HG03103 (cell line): ENCODE measurements at regions not wholly inside any gene's neighbourhood (a gene's known extent, or its start where the extent isn't known, plus 50 kb on each side); places are given as distances from the start of the nearest gene placed in this dataset.
"Not testable (repeated sequence)": the region's sequence is repeated elsewhere in the genome, so short reads cannot be mapped to it uniquely, and the experiment has no call there.

Source experiments
- ATAC-seq: cut with Tn5 transposase; IDR thresholded peaks from one replicate; pipeline ENCODE4 v1.9.1; 2021; ENCODE audit warnings: low read depth; ENCODE audit not compliant: unreplicated experiment

- no peak for ATAC-seq
Measured at GRCh38 chr18:5024741-5025140, 172.3 kb downstream of the AKAIN1 start.

GRCh38 chr18:5021558-5021957, 175.5 kb downstream of the AKAIN1 start:
- ATAC-seq, result no peak

DNA sequence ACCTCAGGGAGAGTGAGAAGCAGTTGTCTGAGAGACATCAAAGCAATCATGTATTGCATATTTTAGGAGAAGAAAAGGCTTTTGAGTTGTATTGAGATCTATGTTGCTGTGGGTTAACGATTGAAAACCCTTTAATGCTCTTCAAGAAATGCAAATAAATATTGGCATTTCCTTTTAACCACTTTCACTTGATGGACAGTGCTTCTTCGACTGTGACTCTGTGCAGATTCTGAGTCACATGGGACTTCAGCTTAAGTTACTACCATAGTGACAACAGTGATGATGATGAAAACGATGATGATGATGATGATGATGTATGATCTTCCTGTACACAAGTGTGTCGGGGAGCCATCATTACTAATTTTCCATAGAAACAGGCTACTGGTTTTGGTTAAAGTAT, 181.8 kb downstream of the AKAIN1 start:
- no peak for ATAC-seq

GRCh38 chr18:5004031-5004820, 192.8 kb downstream of the AKAIN1 start:
- ATAC-seq, result not testable (repeated sequence)

GRCh38 chr18:4994710-4995109, 202.3 kb downstream of the AKAIN1 start:
- no peak for ATAC-seq

GRCh38 chr18:4987452-4988405, 209.3 kb downstream of the AKAIN1 start:
- no peak for ATAC-seq

DNA sequence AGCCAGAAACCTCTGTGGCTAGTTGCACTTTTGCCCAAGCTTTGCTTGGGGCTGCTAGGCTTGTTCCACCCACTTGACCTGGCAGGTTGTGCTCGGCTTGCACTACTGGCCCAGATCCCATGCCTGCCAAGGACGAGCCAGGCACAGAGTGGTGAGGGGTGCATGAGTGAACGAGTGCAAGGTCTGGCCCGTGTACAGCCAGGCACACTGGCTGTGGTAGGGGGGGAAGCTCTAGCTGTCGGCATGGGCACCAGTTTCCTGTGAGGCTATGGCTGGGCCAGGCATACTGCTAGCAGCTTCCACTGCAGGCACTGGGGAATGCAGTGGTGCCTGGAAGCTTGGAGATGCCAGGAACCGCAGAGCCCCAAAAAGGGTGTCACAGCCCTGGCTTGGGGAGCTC, 210.4 kb downstream of the AKAIN1 start:
- no peak for ATAC-seq

DNA sequence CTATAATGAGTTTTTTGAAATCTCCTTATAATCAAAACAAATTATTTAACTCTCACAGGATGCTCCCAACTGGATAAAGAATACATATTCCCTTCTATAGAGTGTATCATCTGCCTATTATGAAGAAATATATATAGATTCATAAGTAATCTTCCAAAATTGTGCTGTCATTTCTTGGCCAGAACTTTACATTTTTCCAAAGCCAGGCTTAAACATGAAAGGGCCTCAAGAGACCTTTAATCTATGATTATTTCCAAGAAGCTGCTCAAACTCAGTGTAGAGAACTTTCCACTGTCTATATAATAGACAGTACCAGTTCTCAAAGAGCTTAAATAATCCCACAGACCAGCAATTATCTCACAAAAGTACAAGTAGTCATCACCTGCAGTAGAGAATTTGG, 211.0 kb downstream of the AKAIN1 start:
- no peak for ATAC-seq

GRCh38 chr18:4961121-4961909, 235.7 kb downstream of the AKAIN1 start:
- no peak for ATAC-seq

- no peak for ATAC-seq
Measured at GRCh38 chr18:4960578-4960977, 236.5 kb downstream of the AKAIN1 start.

DNA sequence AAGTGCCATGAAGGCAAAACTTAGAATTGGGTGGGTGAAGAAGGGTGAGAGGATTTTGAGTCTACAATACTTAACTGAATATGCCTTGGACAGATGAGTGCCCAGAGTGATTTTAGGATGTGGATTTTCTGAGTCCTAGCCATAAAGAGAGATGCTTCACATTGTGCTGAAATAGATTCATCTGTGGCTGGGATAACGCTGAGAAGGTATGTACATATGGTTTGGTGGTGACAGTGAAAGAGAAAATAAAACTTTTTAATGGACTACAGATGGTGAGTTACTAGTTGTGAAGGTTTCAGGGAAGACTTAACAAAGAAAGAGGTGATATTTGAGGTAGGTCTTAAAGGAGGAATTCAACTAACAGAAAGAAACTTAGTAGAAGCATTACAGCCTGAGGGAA, 265.8 kb downstream of the AKAIN1 start:
- ATAC-seq, result no peak

DNA sequence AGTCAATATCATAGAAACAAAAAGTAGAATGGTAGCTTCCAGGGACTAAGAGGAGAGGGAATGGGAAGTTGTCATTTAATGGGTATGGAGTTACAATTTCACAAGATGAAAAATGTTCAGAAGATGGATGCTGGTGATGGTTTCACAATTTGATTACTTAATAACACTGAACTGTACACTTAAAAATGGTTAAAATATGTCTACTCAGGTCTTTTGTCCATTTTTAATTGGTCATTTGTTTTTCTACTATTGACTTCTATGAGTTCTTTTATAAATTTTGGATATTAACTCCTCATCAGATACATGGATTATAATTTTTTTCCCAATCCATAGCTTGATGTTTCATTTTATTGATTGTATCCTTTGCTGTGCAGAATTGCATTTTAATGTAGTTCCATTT, 275.5 kb downstream of the AKAIN1 start:
- ATAC-seq, result no peak

- not testable (repeated sequence) for ATAC-seq
Measured at GRCh38 chr18:4917509-4917908, 279.5 kb downstream of the AKAIN1 start.

GRCh38 chr18:4908328-4908727, 288.7 kb downstream of the AKAIN1 start:
- ATAC-seq, result no peak

DNA sequence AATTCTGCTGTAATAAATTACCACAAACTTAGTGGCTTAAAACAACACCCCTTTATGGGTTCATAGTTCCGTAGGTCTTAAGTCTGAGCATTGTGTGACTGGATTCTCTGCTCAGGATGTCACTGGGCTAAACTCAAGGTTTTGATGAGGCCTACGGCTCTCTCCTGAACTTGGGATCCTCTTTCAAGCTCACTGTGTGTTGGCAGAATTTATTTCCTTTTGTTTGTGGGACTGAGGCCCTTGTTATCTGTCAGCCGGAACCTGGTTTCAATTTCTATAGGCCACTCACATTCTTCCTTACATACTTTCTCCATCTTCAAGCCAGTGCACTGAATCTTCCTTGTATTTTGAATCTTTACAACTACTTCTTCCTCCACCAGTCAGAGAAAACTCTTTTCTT, 290.2 kb downstream of the AKAIN1 start:
- ATAC-seq, result no peak

GRCh38 chr18:4888251-4889040, 308.6 kb downstream of the AKAIN1 start:
- no peak for ATAC-seq

DNA sequence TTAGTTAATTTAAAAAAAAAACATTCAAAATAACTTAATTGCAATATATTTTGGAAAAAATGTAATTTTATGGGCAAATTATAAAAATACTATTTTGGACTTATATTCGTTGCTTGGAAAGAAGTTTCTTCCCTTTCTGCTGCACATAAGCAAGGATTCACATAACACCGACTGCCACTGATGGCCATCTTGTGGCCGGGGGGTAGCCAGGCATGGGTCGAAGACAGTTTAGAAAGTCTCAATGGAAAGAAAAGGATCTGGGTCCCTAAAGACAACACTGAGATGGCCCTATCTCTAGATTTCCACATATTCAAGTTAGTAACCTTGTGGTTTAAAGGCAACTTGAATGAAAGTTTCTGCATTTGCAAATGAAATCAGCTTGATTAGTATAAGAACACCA, 318.6 kb downstream of the AKAIN1 start:
- ATAC-seq, result no peak

- no peak for ATAC-seq
Measured at GRCh38 chr18:4871197-4871596, 325.9 kb downstream of the AKAIN1 start.

DNA sequence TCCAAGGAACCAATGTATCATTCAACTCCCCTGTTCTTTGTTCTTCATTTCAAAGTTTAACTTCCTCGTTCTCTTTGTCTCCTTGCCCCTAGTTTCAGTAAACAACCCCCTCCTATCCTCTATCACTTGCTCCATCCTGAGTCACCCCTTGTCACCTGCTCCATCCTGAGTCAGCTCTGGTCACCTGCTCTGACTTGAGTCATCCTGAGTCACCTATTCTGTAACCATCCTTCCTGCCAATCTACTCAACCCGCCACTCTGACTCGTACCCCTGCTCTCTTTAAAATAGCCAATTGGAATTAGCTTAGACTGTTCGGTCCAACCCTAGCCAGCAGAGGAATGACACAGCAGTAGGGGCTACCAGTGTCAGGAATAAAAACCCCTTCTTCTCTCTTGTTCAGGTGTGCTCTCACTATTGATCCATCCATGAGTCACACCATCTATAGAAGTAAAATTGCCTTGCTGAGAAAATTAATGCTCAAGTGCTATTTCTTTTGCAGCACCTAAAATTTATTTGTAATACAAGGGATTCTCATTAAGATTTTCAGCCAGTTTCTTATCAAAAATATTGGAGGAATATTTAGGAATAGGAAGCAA, 326.8 kb downstream of the AKAIN1 start:
- ATAC-seq, result no peak

DNA sequence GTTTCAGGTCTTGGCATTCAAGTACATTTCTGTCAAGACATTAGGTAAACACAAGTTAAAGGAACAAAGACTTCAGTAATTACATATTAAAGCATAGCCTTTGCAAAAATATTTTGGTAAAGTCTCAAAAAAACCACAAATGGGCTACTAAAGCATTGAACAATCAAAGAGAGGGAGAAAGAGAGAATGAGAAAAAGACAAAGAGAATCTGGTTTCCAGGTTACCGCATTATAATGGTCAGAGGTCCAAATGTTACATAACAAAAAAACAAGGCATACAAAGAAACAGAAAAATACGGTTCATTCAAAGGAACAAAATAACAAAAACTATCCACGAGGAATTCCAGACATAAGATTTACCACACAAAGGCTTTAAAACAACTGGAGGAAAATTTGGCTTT, 327.9 kb downstream of the AKAIN1 start:
- no peak for ATAC-seq
